ENCODE measurements at regions not wholly inside any gene's neighbourhood (a gene's known extent, or its start where the extent isn't known, plus 50 kb on each side); places are given as distances from the start of the nearest gene placed in this dataset.

DNA sequence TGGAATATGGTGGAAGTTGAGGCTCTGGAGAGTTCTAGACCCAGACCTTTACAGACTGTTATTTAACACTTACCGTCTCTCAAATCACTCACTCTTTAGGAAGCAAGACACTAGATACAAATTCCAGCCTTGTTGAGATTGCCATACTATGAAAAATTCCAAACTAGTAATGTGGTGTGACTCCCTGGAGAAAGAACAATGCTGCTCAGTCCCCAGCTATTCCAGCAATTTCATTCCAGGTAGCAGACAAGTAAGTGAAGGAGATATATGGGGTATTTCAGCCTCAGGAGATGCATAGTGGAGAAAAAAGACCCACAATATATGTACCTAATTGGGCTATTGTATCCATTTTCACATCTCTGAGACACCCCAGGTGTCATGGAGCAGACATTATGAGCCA lies 678.9 kb upstream of the LMO3 start:
- TF ChIP-seq EZH2 (IDR thresholded peaks at IDR 0.05; ENCODE audit: borderline replicate concordance, insufficient read depth, low read depth, low read length, poor library complexity, severe bottlenecking) (no peak), CTCF (IDR thresholded peaks at IDR 0.05) (no peak)

Data from B cell (primary cell).